Liver (tissue), 8 donors: ENCODE measurements at regions not wholly inside any gene's neighbourhood (a gene's known extent, or its start where the extent isn't known, plus 50 kb on each side); places are given as distances from the start of the nearest gene placed in this dataset.
"Not testable (repeated sequence)": the region's sequence is repeated elsewhere in the genome, so short reads cannot be mapped to it uniquely, and the experiment has no call there.

Experiments
- DNase-seq: peaks from one replicate; pipeline ENCODE4 v3.0.0-alpha.2; 2017; ENCODE audit warnings: low spot score
- H3K27ac ChIP-seq, 2 donors: one replicate each; pipeline ENCODE4 v1.7.0; 2013; ENCODE audit warnings: inconsistent platforms in 2 of 2, low read length in 2 of 2, control low read depth in 1 of 2, low read depth in 1 of 2, mild to moderate bottlenecking in 1 of 2
- H3K27me3 ChIP-seq, 4 donors: one replicate each; pipeline versions ENCODE4 v1.6.1 to v1.7.0; 2013; ENCODE audit warnings: low read length in 3 of 4, inconsistent platforms in 1 of 4, mild to moderate bottlenecking in 1 of 4, moderate library complexity in 1 of 4; ENCODE audit not compliant: control insufficient read depth in 4 of 4, insufficient read depth in 4 of 4
- H3K36me3 ChIP-seq, 4 donors: one replicate each; pipeline versions ENCODE4 v1.6.1 to v1.7.0; 2013; ENCODE audit warnings: low read length in 3 of 4, mild to moderate bottlenecking in 3 of 4, low read depth in 1 of 4, moderate library complexity in 1 of 4; ENCODE audit not compliant: control insufficient read depth in 4 of 4, insufficient read depth in 3 of 4
- H3K4me1 ChIP-seq, 4 donors: one replicate each; pipeline versions ENCODE4 v1.6.1 to v1.7.0; 2013; ENCODE audit warnings: low read length in 3 of 4, mild to moderate bottlenecking in 3 of 4, moderate library complexity in 1 of 4; ENCODE audit not compliant: control insufficient read depth in 4 of 4, insufficient read depth in 4 of 4
- H3K4me3 ChIP-seq, 3 donors: one replicate each; pipeline versions ENCODE4 v1.6.1 to v1.7.0; 2013; ENCODE audit warnings: low read length in 3 of 3, control low read depth in 1 of 3, low read depth in 1 of 3, mild to moderate bottlenecking in 1 of 3
- H3K9ac ChIP-seq, 2 donors: one replicate each; pipeline ENCODE4 v1.7.0; 2013; ENCODE audit warnings: low read length in 2 of 2, mild to moderate bottlenecking in 2 of 2, moderate library complexity in 2 of 2, control low read depth in 1 of 2, low read depth in 1 of 2
- H3K9me3 ChIP-seq, 4 donors: one replicate each; pipeline versions ENCODE4 v1.6.1 to v1.7.0; 2013; ENCODE audit warnings: low read length in 3 of 4; ENCODE audit not compliant: control insufficient read depth in 4 of 4
- CTCF ChIP-seq: fragments of 150-350 bp; IDR thresholded peaks from 2 replicates; pipeline ENCODE4 v1.5.1; 2017; ENCODE audit warnings: improper control_type of control experiment, low read depth, low read length; ENCODE audit not compliant: missing input control
- EGR1 ChIP-seq, 2 donors: IDR thresholded peaks; 2 replicates each; pipeline ENCODE4 v1.6.1; 2016 to 2018; ENCODE audit warnings: antibody characterized with exemption in 2 of 2, low read depth in 2 of 2
- FOXA1 ChIP-seq: IDR thresholded peaks from 2 replicates; pipeline ENCODE4 v1.6.1; 2016; ENCODE audit warnings: antibody characterized with exemption
- FOXA2 ChIP-seq: IDR thresholded peaks from 2 replicates; pipeline ENCODE4 v1.6.1; 2016; ENCODE audit warnings: antibody characterized with exemption
- GABPA ChIP-seq, 2 donors: IDR thresholded peaks in 1 of 2; conservative IDR thresholded peaks in 1 of 2; 2 replicates each; pipeline ENCODE4 v1.6.1; 2016; ENCODE audit warnings: antibody characterized with exemption in 2 of 2, mild to moderate bottlenecking in 1 of 2, moderate library complexity in 1 of 2
- HNF4A ChIP-seq, 2 donors: conservative IDR thresholded peaks; 2 replicates each; pipeline ENCODE4 v1.6.1; 2016; ENCODE audit warnings: antibody characterized with exemption in 2 of 2, mild to moderate bottlenecking in 2 of 2
- HNF4G ChIP-seq: IDR thresholded peaks from 2 replicates; pipeline ENCODE4 v1.6.1; 2016; ENCODE audit warnings: antibody characterized with exemption
- JUND ChIP-seq, 2 donors: IDR thresholded peaks; 2 replicates each; pipeline ENCODE4 v1.6.1; 2016; ENCODE audit warnings: antibody characterized with exemption in 2 of 2
- MAX ChIP-seq: IDR thresholded peaks from 2 replicates; pipeline ENCODE4 v1.6.1; 2016; ENCODE audit warnings: antibody characterized with exemption
- NR2F2 ChIP-seq: IDR thresholded peaks from 2 replicates; pipeline ENCODE4 v1.6.1; 2016; ENCODE audit warnings: antibody characterized with exemption
- RAD21 ChIP-seq, 2 donors: IDR thresholded peaks; 2 replicates each; pipeline ENCODE4 v1.6.1; 2016; ENCODE audit warnings: antibody characterized with exemption in 2 of 2, mild to moderate bottlenecking in 2 of 2
- RXRA ChIP-seq, 2 donors: IDR thresholded peaks; 2 replicates each; pipeline ENCODE4 v1.6.1; 2017 to 2018; ENCODE audit warnings: antibody characterized with exemption in 2 of 2, mild to moderate bottlenecking in 1 of 2
- SP1 ChIP-seq: IDR thresholded peaks from 2 replicates; pipeline ENCODE4 v1.6.1; 2018; ENCODE audit warnings: antibody characterized with exemption, mild to moderate bottlenecking
- TAF1 ChIP-seq: conservative IDR thresholded peaks from 2 replicates; pipeline ENCODE4 v1.6.1; 2016; ENCODE audit warnings: antibody characterized with exemption, mild to moderate bottlenecking
- YY1 ChIP-seq: IDR thresholded peaks from 2 replicates; pipeline ENCODE4 v1.6.1; 2016; ENCODE audit warnings: antibody characterized with exemption, mild to moderate bottlenecking
- WGBS: extraction: QIAGEN DNeasy Blood & Tissue Kit; methylation state at CpG from one replicate; pipeline ENCODE4 v1.1.7; 2013; 5-methylcytosine and 5-hydroxymethylcytosine counted together
- TF ChIP-seq, protein P1 (sequence below): IDR thresholded peaks from 2 replicates; pipeline ENCODE4 v1.6.1; 2016; ENCODE audit warnings: antibody characterized with exemption
- TF ChIP-seq, protein P2 (sequence below): IDR thresholded peaks from 2 replicates; pipeline ENCODE4 v1.6.1; 2016; ENCODE audit warnings: antibody characterized with exemption
- TF ChIP-seq, protein P3 (sequence below): IDR thresholded peaks from 2 replicates; pipeline ENCODE4 v1.6.1; 2016; ENCODE audit warnings: antibody characterized with exemption, mild to moderate bottlenecking
- donor health status: healthy.
- donor health status: healthy.
- donor health status: healthy.
- donor health status: healthy.
- donor health status: healthy.

GRCh38 chr2:184322615-184323014 lies 275.7 kb upstream of the ZNF804A start (continued):
- TF ChIP-seq CTCF (no peak), RAD21 (IDR thresholded peaks at IDR 0.05) (no peak), JUND (IDR thresholded peaks at IDR 0.05) (no peak), EGR1 (IDR thresholded peaks at IDR 0.05; ENCODE audit: low read depth in 2 of 2) (no peak)

DNA sequence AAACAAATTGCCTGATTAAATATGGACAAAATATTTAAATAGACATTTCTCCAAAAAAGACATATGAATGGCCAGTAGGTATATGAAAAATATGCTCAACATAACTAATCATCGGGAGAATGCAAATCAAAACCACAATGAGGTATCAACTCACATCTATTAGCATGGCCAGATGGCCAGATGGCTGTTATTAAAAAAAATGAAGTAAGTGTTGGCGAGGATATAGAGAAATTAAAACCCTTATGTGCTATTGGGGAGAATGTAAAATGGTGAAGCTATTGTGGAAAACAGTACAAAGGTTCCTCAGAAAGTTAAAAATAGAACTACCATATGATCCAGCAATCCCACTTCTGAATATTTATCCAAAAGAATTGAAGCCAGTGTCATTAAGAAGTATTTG lies 272.3 kb upstream of the ZNF804A start:
- WGBS, result 87% methylated on average over 2 of the region's 2 CpGs

DNA sequence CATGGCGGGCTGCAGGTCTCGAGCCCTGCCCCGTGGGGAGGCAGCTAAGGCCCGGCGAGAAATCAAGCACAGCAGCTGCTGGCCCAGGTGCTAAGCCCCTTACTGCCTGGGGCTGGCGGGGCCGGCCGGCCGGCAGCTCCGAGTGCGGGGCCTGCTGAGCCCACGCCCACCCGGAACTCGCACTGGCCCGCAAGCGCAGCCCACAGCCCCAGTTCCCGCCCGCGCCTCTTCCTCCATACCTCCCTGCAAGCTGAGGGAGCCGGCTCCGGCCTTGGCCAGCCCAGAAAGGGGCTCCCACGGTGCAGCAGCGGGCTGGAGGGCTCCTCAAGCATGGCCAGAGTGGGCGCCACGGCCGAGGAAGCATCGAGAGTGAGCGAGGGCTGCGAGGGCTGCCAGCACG lies 270.5 kb upstream of the ZNF804A start:
- not testable (repeated sequence) for H3K9me3 ChIP-seq, H3K27ac ChIP-seq, H3K36me3 ChIP-seq, H3K4me1 ChIP-seq, DNase-seq, H3K27me3 ChIP-seq, H3K4me3 ChIP-seq, H3K9ac ChIP-seq
- WGBS, result 90% methylated on average over 30 of the region's 30 CpGs

More for the DNA sequence above, 272.3 kb upstream of the ZNF804A start:
- Histone ChIP-seq H3K9me3 (peaks cover 0 to 2% (median 0%) of the 10 kb centered on the region in 4 donors), H3K4me3 (no peak overlapping the region), H3K27me3 (no peaks in the 10 kb centered on the region), H3K4me1 (no peaks in the 10 kb centered on the region), H3K27ac (no peak overlapping the region), H3K36me3 (no peaks in the 10 kb centered on the region), H3K9ac (no peak overlapping the region)
- TF ChIP-seq MAX (no peak), RXRA (IDR thresholded peaks at IDR 0.05) (no peak), FOXA1 (no peak), TAF1 (no peak), SP1 (no peak), YY1 (no peak), HNF4G (no peak), JUND (IDR thresholded peaks at IDR 0.05) (no peak), NR2F2 (no peak), HNF4A (conservative IDR thresholded peaks at IDR 0.05) (no peak), GABPA (IDR thresholded peaks at IDR 0.05 in 1 of 2, conservative IDR thresholded peaks at IDR 0.05 in 1 of 2) (no peak), CTCF (no peak), EGR1 (IDR thresholded peaks at IDR 0.05; ENCODE audit: low read depth in 2 of 2) (no peak), RAD21 (IDR thresholded peaks at IDR 0.05) (no peak), FOXA2 (no peak)
- TF ChIP-seq, protein P1, sequence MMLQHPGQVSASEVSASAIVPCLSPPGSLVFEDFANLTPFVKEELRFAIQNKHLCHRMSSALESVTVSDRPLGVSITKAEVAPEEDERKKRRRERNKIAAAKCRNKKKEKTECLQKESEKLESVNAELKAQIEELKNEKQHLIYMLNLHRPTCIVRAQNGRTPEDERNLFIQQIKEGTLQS, result no peak
- TF ChIP-seq, protein P2, sequence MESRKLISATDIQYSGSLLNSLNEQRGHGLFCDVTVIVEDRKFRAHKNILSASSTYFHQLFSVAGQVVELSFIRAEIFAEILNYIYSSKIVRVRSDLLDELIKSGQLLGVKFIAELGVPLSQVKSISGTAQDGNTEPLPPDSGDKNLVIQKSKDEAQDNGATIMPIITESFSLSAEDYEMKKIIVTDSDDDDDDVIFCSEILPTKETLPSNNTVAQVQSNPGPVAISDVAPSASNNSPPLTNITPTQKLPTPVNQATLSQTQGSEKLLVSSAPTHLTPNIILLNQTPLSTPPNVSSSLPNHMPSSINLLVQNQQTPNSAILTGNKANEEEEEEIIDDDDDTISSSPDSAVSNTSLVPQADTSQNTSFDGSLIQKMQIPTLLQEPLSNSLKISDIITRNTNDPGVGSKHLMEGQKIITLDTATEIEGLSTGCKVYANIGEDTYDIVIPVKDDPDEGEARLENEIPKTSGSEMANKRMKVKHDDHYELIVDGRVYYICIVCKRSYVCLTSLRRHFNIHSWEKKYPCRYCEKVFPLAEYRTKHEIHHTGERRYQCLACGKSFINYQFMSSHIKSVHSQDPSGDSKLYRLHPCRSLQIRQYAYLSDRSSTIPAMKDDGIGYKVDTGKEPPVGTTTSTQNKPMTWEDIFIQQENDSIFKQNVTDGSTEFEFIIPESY, result no peak
- TF ChIP-seq, protein P3, sequence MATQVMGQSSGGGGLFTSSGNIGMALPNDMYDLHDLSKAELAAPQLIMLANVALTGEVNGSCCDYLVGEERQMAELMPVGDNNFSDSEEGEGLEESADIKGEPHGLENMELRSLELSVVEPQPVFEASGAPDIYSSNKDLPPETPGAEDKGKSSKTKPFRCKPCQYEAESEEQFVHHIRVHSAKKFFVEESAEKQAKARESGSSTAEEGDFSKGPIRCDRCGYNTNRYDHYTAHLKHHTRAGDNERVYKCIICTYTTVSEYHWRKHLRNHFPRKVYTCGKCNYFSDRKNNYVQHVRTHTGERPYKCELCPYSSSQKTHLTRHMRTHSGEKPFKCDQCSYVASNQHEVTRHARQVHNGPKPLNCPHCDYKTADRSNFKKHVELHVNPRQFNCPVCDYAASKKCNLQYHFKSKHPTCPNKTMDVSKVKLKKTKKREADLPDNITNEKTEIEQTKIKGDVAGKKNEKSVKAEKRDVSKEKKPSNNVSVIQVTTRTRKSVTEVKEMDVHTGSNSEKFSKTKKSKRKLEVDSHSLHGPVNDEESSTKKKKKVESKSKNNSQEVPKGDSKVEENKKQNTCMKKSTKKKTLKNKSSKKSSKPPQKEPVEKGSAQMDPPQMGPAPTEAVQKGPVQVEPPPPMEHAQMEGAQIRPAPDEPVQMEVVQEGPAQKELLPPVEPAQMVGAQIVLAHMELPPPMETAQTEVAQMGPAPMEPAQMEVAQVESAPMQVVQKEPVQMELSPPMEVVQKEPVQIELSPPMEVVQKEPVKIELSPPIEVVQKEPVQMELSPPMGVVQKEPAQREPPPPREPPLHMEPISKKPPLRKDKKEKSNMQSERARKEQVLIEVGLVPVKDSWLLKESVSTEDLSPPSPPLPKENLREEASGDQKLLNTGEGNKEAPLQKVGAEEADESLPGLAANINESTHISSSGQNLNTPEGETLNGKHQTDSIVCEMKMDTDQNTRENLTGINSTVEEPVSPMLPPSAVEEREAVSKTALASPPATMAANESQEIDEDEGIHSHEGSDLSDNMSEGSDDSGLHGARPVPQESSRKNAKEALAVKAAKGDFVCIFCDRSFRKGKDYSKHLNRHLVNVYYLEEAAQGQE, result no peak
- DNase-seq, result no peak

DNA sequence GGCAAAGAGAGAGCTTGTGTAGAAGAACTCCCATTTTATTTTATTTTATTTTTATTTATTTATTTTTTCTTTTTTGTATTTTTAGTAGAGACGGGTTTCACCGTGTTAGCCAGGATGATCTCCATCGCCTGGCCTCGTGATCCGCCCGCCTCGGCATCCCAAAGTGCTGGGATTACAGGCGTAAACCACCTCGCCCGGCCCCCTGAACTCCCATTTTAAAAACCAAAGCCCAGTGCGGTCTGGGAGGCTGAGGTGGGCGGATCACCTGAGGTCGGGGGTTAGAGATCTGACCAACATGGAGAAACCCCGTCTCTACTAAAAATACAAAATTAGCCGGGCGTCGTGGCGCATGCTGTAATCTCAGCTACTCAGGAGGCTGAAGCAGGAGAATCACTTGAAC lies 267.8 kb upstream of the ZNF804A start:
- not testable (repeated sequence) for H3K9ac ChIP-seq, DNase-seq, H3K36me3 ChIP-seq, H3K4me3 ChIP-seq, H3K27me3 ChIP-seq, H3K4me1 ChIP-seq, H3K27ac ChIP-seq, H3K9me3 ChIP-seq
- 93% methylated on average over 18 of the region's 18 CpGs for WGBS
